DOHH2 (cell line): ENCODE measurements at regions not wholly inside any gene's neighbourhood (a gene's known extent, or its start where the extent isn't known, plus 50 kb on each side); places are given as distances from the start of the nearest gene placed in this dataset.
A peak's percentile ranks its signal among the peaks of the same experiment; 100 is the strongest.
"Not testable (repeated sequence)": the region's sequence is repeated elsewhere in the genome, so short reads cannot be mapped to it uniquely, and the experiment has no call there.

ENCODE experiments used
- H3F3A ChIP-seq: fragments of 200-600 bp; sonication (generic), shearing (Covaris generic); 2 replicates; pipeline ENCODE4 v1.6.0; 2016; ENCODE audit warnings: antibody characterized with exemption, mild to moderate bottlenecking; ENCODE audit not compliant: control insufficient read depth, insufficient read depth
- H3K27ac ChIP-seq: fragments of 200-600 bp; sonication (generic); 2 replicates; pipeline ENCODE4 v1.5.1; 2014; ENCODE audit warnings: low read depth, mild to moderate bottlenecking, low read length, moderate library complexity
- H3K27me3 ChIP-seq: fragments of 200-600 bp; sonication (generic); 2 replicates; pipeline ENCODE4 v1.6.1; 2014; ENCODE audit warnings: mild to moderate bottlenecking, low read length, mixed read lengths; ENCODE audit not compliant: control insufficient read depth
- H3K36me3 ChIP-seq: fragments of 200-600 bp; sonication (generic); 2 replicates; pipeline ENCODE4 v1.6.1; 2014; ENCODE audit warnings: mild to moderate bottlenecking, low read length, moderate library complexity, mixed read lengths; ENCODE audit not compliant: control insufficient read depth
- H3K4me1 ChIP-seq: fragments of 200-600 bp; sonication (generic); 2 replicates; pipeline ENCODE4 v1.6.1; 2014; ENCODE audit warnings: mild to moderate bottlenecking, low read length, mixed read lengths; ENCODE audit not compliant: control insufficient read depth
- H3K4me2 ChIP-seq: fragments of 200-600 bp; sonication (generic); 2 replicates; pipeline ENCODE4 v1.6.0; 2014; ENCODE audit warnings: mild to moderate bottlenecking, low read length, moderate library complexity
- H3K4me3 ChIP-seq: fragments of 200-600 bp; sonication (generic); 2 replicates; pipeline ENCODE4 v1.5.1; 2014; ENCODE audit warnings: mild to moderate bottlenecking, low read length, mixed read lengths
- H3K79me2 ChIP-seq: fragments of 200-600 bp; sonication (generic); 2 replicates; pipeline ENCODE4 v1.6.1; 2014; ENCODE audit warnings: mild to moderate bottlenecking, low read length, mixed read lengths; ENCODE audit not compliant: control insufficient read depth
- H3K9me2 ChIP-seq: fragments of 200-600 bp; sonication (generic); replicated peaks from 2 replicates; pipeline ENCODE4 v1.6.1; 2014; ENCODE audit warnings: mild to moderate bottlenecking, low read length, mixed read lengths; ENCODE audit not compliant: control insufficient read depth
- H3K9me3 ChIP-seq: fragments of 200-600 bp; sonication (generic); 2 replicates; pipeline ENCODE4 v1.6.1; 2014; ENCODE audit warnings: antibody characterized with exemption, low read length, mixed read lengths; ENCODE audit not compliant: control insufficient read depth, insufficient read depth
- H4K20me1 ChIP-seq: fragments of 200-600 bp; sonication (generic); 2 replicates; pipeline ENCODE4 v1.6.0; 2014; ENCODE audit warnings: low read depth, mild to moderate bottlenecking, antibody characterized with exemption, low read length, moderate library complexity; ENCODE audit not compliant: control insufficient read depth, insufficient read depth
- CTCF ChIP-seq: fragments of 200-600 bp; sonication (generic); IDR thresholded peaks from one replicate; pipeline ENCODE4 v1.5.1; 2014; ENCODE audit warnings: antibody characterized with exemption, mild to moderate bottlenecking, low read depth, low read length; ENCODE audit not compliant: poor library complexity, severe bottlenecking
- EZH2phosphoT487 ChIP-seq: fragments of 200-600 bp; sonication (generic); IDR thresholded peaks from 2 replicates; pipeline ENCODE4 v1.6.1; 2017; ENCODE audit warnings: borderline replicate concordance, mild to moderate bottlenecking, antibody characterized with exemption, low read length, moderate library complexity, mixed read lengths

GRCh38 chr2:242085024-242085674 lies 215.6 kb downstream of the RTP5 start:
- H3K9me3 ChIP-seq, H3F3A ChIP-seq, H4K20me1 ChIP-seq, H3K9me2 ChIP-seq, H3K27ac ChIP-seq, H3K27me3 ChIP-seq, H3K36me3 ChIP-seq: not testable (repeated sequence)
- peaks cover 11% of the 10 kb centered on the region for H3K79me2 ChIP-seq
- H3K4me2 ChIP-seq = peak overlapping the region; percentile 61; the same call in 1 of the 2 replicates
- peak overlapping the region; percentile 46; the same call in 1 of the 2 replicates for H3K4me3 ChIP-seq
- peaks cover 29% of the 10 kb centered on the region for H3K4me1 ChIP-seq

- Histone ChIP-seq H3K4me1 (peaks cover 29% of the 10 kb centered on the region), H3K9me2 (no peaks in the 10 kb centered on the region), H3K4me3 (peak overlapping the region; percentile 46), H3K36me3 (no peaks in the 10 kb centered on the region), H3K27me3 (no peaks in the 10 kb centered on the region), H4K20me1 (no peaks in the 10 kb centered on the region), H3K79me2 (peaks cover 18% of the 10 kb centered on the region), H3F3A (no peaks in the 10 kb centered on the region), H3K4me2 (peak overlapping the region; percentile 61), H3K27ac (no peak overlapping the region), H3K9me3 (no peaks in the 10 kb centered on the region)
- no peak for TF ChIP-seq EZH2phosphoT487
- TF ChIP-seq CTCF = no peak
These were observed 216.6 kb downstream of the RTP5 start for GRCh38 chr2:242085941-242086621.

- H3K4me3 ChIP-seq = peak overlapping the region; percentile 84
- H3K79me2 ChIP-seq = peaks cover 18% of the 10 kb centered on the region
- H3K9me2 ChIP-seq, H3K27ac ChIP-seq, H3F3A ChIP-seq, H3K27me3 ChIP-seq, H3K9me3 ChIP-seq, H3K36me3 ChIP-seq, H4K20me1 ChIP-seq: not testable (repeated sequence)
- peaks cover 29% of the 10 kb centered on the region for H3K4me1 ChIP-seq
- H3K4me2 ChIP-seq = peak overlapping the region; percentile 88
These were observed 218.5 kb downstream of the RTP5 start for GRCh38 chr2:242088044-242088443.

GRCh38 chr2:242088471-242089212 lies 219.1 kb downstream of the RTP5 start:
- Histone ChIP-seq H3K4me2 (peak overlapping the region; percentile 54), H3K27ac (no peak overlapping the region)

GRCh38 chr2:242089213-242089549 lies 219.7 kb downstream of the RTP5 start:
- not testable (repeated sequence) for H3F3A ChIP-seq, H3K27ac ChIP-seq, H4K20me1 ChIP-seq, H3K9me3 ChIP-seq, H3K27me3 ChIP-seq, H3K36me3 ChIP-seq, H3K9me2 ChIP-seq
- Histone ChIP-seq H3K4me2 (peak overlapping the region; percentile 54), H3K4me1 (peaks cover 37% of the 10 kb centered on the region), H3K4me3 (peak overlapping the region; percentile 77), H3K79me2 (peaks cover 23% of the 10 kb centered on the region)

More at GRCh38 chr2:242088471-242089212, 219.1 kb downstream of the RTP5 start:
- H3K9me2 ChIP-seq = no peaks in the 10 kb centered on the region
- no peaks in the 10 kb centered on the region for H3K9me3 ChIP-seq
- H3K4me1 ChIP-seq = peaks cover 32% of the 10 kb centered on the region
- no peaks in the 10 kb centered on the region for H3K36me3 ChIP-seq
- peak overlapping the region; percentile 77 for H3K4me3 ChIP-seq
- H3K27me3 ChIP-seq = no peaks in the 10 kb centered on the region
- no peaks in the 10 kb centered on the region for H3F3A ChIP-seq
- TF ChIP-seq EZH2phosphoT487 (no peak), CTCF (no peak)
- H4K20me1 ChIP-seq = no peaks in the 10 kb centered on the region
- peaks cover 18% of the 10 kb centered on the region for H3K79me2 ChIP-seq

- H3K27ac ChIP-seq = not testable (repeated sequence)
These were observed 227.7 kb downstream of the RTP5 start for GRCh38 chr2:242097278-242097677.

More at GRCh38 chr2:242097278-242097677, 227.7 kb downstream of the RTP5 start:
- H3K4me2 ChIP-seq, H3K27me3 ChIP-seq, H3F3A ChIP-seq, H3K79me2 ChIP-seq, H3K9me2 ChIP-seq, H4K20me1 ChIP-seq, H3K36me3 ChIP-seq, H3K9me3 ChIP-seq, H3K4me3 ChIP-seq: not testable (repeated sequence)
- peaks cover 20% of the 10 kb centered on the region for H3K4me1 ChIP-seq
